ENCODE measurements at regions not wholly inside any gene's neighbourhood (a gene's known extent, or its start where the extent isn't known, plus 50 kb on each side); places are given as distances from the start of the nearest gene placed in this dataset.

- TF ChIP-seq, protein P1, sequence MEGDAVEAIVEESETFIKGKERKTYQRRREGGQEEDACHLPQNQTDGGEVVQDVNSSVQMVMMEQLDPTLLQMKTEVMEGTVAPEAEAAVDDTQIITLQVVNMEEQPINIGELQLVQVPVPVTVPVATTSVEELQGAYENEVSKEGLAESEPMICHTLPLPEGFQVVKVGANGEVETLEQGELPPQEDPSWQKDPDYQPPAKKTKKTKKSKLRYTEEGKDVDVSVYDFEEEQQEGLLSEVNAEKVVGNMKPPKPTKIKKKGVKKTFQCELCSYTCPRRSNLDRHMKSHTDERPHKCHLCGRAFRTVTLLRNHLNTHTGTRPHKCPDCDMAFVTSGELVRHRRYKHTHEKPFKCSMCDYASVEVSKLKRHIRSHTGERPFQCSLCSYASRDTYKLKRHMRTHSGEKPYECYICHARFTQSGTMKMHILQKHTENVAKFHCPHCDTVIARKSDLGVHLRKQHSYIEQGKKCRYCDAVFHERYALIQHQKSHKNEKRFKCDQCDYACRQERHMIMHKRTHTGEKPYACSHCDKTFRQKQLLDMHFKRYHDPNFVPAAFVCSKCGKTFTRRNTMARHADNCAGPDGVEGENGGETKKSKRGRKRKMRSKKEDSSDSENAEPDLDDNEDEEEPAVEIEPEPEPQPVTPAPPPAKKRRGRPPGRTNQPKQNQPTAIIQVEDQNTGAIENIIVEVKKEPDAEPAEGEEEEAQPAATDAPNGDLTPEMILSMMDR (IDR thresholded peaks at IDR 0.05), result no peak
- TF ChIP-seq POLR2A (IDR thresholded peaks at IDR 0.05), result no peak
- H3K36me3 ChIP-seq (ENCODE audit: low read depth, missing control alignments), result no peaks in the 10 kb centered on the region
- WGBS, 2 donors, result 66 to 69% methylated on average over 3 of the region's 3 CpGs
- H3K4me1 ChIP-seq, result no peaks in the 10 kb centered on the region
- no peaks in the 10 kb centered on the region for H3K27me3 ChIP-seq
- H3K4me3 ChIP-seq, result no peak overlapping the region
- no peaks in the 10 kb centered on the region for H3K9me3 ChIP-seq
- no peak overlapping the region for H3K27ac ChIP-seq
- intact Hi-C loops (cut with DNase I; ENCODE audit: low total_unique reads), result no loop called here
- DNase-seq, result no peak
Observed at GRCh38 chr2:18479947-18480369, 80.5 kb downstream of the RDH14 start.

- H3K9me3 ChIP-seq, result no peaks in the 10 kb centered on the region
- no peak for DNase-seq
- H3K27me3 ChIP-seq, result no peaks in the 10 kb centered on the region
- no peak overlapping the region for H3K27ac ChIP-seq
- TF ChIP-seq POLR2A (IDR thresholded peaks at IDR 0.05), result no peak
- TF ChIP-seq, protein P1 (IDR thresholded peaks at IDR 0.05), result no peak
- no peak overlapping the region for H3K4me3 ChIP-seq
- H3K4me1 ChIP-seq, result no peaks in the 10 kb centered on the region
- WGBS, 2 donors, result 90 to 93% methylated on average over 1 of the region's 1 CpG
- H3K36me3 ChIP-seq (ENCODE audit: low read depth, missing control alignments), result no peaks in the 10 kb centered on the region
- intact Hi-C loops (cut with DNase I; ENCODE audit: low total_unique reads), result no loop called here
Observed at GRCh38 chr2:18477293-18477692, 83.2 kb downstream of the RDH14 start.

GRCh38 chr2:18476484-18476883 lies 84.0 kb downstream of the RDH14 start:
- TF ChIP-seq, protein P1 (IDR thresholded peaks at IDR 0.05), result no peak
- no peak for TF ChIP-seq POLR2A (IDR thresholded peaks at IDR 0.05)
- Histone ChIP-seq H3K4me3 (no peak overlapping the region), H3K9me3 (no peaks in the 10 kb centered on the region), H3K27me3 (no peaks in the 10 kb centered on the region), H3K27ac (no peak overlapping the region), H3K36me3 (ENCODE audit: low read depth, missing control alignments) (no peaks in the 10 kb centered on the region), H3K4me1 (no peaks in the 10 kb centered on the region)
- no peak for DNase-seq
- 92 to 93% methylated on average over 3 of the region's 3 CpGs for WGBS, 2 donors
- intact Hi-C loops (cut with DNase I; ENCODE audit: low total_unique reads), result no loop called here

DNA sequence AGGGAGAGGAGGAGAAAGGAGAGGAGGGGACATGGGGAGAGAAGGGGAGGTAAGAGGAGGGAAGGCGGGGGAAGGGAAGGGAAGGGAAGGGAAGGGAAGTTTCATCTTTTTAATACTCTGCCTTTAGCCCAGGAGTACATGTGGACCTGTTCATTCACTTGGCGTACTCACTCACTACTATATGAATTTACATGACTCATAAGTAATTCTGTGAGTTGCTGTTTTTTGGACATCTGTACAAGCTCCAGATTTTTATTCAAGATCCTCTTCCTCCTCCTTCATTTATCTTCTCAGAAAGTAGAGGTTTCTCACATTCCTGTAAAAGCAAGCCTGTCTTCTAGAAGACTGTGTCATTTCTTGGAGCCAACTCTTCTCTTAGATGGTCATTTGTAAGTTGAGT lies 84.6 kb downstream of the RDH14 start:
- Histone ChIP-seq H3K4me1 (no peaks in the 10 kb centered on the region), H3K27ac (no peak overlapping the region), H3K27me3 (no peaks in the 10 kb centered on the region), H3K36me3 (ENCODE audit: low read depth, missing control alignments) (no peaks in the 10 kb centered on the region), H3K4me3 (no peak overlapping the region), H3K9me3 (no peaks in the 10 kb centered on the region)
- no peak for TF ChIP-seq POLR2A (IDR thresholded peaks at IDR 0.05)
- TF ChIP-seq, protein P1 (IDR thresholded peaks at IDR 0.05), result no peak
- DNase-seq, result no peak
- WGBS, 2 donors, result 88 to 90% methylated on average over 2 of the region's 2 CpGs
- intact Hi-C loops (cut with DNase I; ENCODE audit: low total_unique reads), result no loop called here

DNA sequence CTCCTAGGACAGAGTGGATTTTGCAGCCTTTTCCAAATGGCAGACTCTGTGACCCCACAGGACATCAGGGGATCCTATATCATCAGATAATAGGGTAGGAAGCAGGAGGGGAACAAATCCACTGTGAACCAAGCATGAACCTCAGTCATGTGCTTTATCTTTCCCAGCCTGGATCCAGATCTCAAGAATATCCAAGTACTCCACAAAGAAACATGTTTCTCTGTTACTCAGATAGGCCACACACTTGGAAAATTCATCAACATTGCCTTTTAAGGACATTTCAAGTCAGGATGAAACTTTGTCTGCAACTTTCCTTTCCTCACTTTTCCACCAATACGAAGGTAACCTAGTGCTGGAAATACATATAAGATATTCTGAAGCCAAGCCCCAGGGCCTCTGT lies 85.8 kb downstream of the RDH14 start:
- Histone ChIP-seq H3K27ac (no peak overlapping the region), H3K4me3 (no peak overlapping the region), H3K4me1 (no peaks in the 10 kb centered on the region), H3K9me3 (no peaks in the 10 kb centered on the region), H3K36me3 (ENCODE audit: low read depth, missing control alignments) (no peaks in the 10 kb centered on the region), H3K27me3 (no peaks in the 10 kb centered on the region)
- 80 to 82% methylated on average over 1 of the region's 1 CpG for WGBS, 2 donors
- intact Hi-C loops (cut with DNase I; ENCODE audit: low total_unique reads), result no loop called here
- no peak for TF ChIP-seq POLR2A (IDR thresholded peaks at IDR 0.05)
- TF ChIP-seq, protein P1 (IDR thresholded peaks at IDR 0.05), result no peak
- no peak for DNase-seq

Data from testis (tissue), 2 donors.